RWPE1 (cell line): ENCODE measurements at regions not wholly inside any gene's neighbourhood (a gene's known extent, or its start where the extent isn't known, plus 50 kb on each side); places are given as distances from the start of the nearest gene placed in this dataset.

Experiments used
- CTCF ChIA-PET: fragments of 350-600 bp; sonication (Branson Sonifier 250); formaldehyde crosslinking; extraction: SDS; loops from one replicate; lab custom pipeline; 2021; lab: Yijun Ruan, JAX
- POLR2A ChIA-PET: fragments of 400-600 bp; formaldehyde crosslinking; extraction: SDS; loops from one replicate; lab custom pipeline; 2020; ENCODE audit warnings: antibody characterized with exemption; ENCODE audit not compliant: low non-redundant PET; lab: Yijun Ruan, JAX
- DNase-seq: peaks from one replicate; pipeline ENCODE4 v3.0.0; 2012; ENCODE audit warnings: low spot score
- H3K27ac ChIP-seq: fragments of 450-650 bp; 2 replicates; pipeline ENCODE4 v1.5.1; 2017
- TF ChIP-seq, protein P1 (sequence below): fragments of 450-650 bp; conservative IDR thresholded peaks from 2 replicates; pipeline ENCODE4 v1.5.1; 2017; ENCODE audit warnings: low read depth, mild to moderate bottlenecking

GRCh38 chr4:63717384-63717783 is 691.9 kb downstream of the TECRL start:
- DNase-seq, result peak; percentile 5
- TF ChIP-seq, protein P1, sequence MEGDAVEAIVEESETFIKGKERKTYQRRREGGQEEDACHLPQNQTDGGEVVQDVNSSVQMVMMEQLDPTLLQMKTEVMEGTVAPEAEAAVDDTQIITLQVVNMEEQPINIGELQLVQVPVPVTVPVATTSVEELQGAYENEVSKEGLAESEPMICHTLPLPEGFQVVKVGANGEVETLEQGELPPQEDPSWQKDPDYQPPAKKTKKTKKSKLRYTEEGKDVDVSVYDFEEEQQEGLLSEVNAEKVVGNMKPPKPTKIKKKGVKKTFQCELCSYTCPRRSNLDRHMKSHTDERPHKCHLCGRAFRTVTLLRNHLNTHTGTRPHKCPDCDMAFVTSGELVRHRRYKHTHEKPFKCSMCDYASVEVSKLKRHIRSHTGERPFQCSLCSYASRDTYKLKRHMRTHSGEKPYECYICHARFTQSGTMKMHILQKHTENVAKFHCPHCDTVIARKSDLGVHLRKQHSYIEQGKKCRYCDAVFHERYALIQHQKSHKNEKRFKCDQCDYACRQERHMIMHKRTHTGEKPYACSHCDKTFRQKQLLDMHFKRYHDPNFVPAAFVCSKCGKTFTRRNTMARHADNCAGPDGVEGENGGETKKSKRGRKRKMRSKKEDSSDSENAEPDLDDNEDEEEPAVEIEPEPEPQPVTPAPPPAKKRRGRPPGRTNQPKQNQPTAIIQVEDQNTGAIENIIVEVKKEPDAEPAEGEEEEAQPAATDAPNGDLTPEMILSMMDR, result peak; percentile 48
- no peak overlapping the region for H3K27ac ChIP-seq
- CTCF ChIA-PET, result interaction anchor here (0.6 kb wide), 1 partner anchor 356 kb away, joined by 5 read pairs; no protein-coding TSS in a partner anchor
- POLR2A ChIA-PET, result no interaction called here

- POLR2A ChIA-PET, result no interaction called here
- TF ChIP-seq, protein P1, result no peak
- CTCF ChIA-PET, result no interaction called here
- H3K27ac ChIP-seq, result no peak overlapping the region
- no peak for DNase-seq
These were observed 700.6 kb downstream of the TECRL start for GRCh38 chr4:63708661-63709060.

- CTCF ChIA-PET, result no interaction called here
- H3K27ac ChIP-seq, result no peak overlapping the region
- POLR2A ChIA-PET, result no interaction called here
- no peak for DNase-seq
- TF ChIP-seq, protein P1, result no peak
These were observed 708.7 kb downstream of the TECRL start for GRCh38 chr4:63700569-63700968.

GRCh38 chr4:63693321-63693720 is 715.9 kb downstream of the TECRL start:
- CTCF ChIA-PET, result no interaction called here
- TF ChIP-seq, protein P1, result no peak
- no peak for DNase-seq
- no peak overlapping the region for H3K27ac ChIP-seq
- POLR2A ChIA-PET, result no interaction called here

- POLR2A ChIA-PET, result no interaction called here
- no peak for DNase-seq
- H3K27ac ChIP-seq, result no peak overlapping the region
- TF ChIP-seq, protein P1, result no peak
- CTCF ChIA-PET, result no interaction called here
These were observed 730.8 kb downstream of the TECRL start for GRCh38 chr4:63678358-63678931.

- TF ChIP-seq, protein P1, result no peak
- no peak overlapping the region for H3K27ac ChIP-seq
- POLR2A ChIA-PET, result no interaction called here
- CTCF ChIA-PET, result no interaction called here
- DNase-seq, result no peak
These were observed 738.5 kb downstream of the TECRL start for GRCh38 chr4:63670735-63671134.
